Body of pancreas (tissue), 4 donors: ENCODE measurements at regions not wholly inside any gene's neighbourhood (a gene's known extent, or its start where the extent isn't known, plus 50 kb on each side); places are given as distances from the start of the nearest gene placed in this dataset.

ENCODE experiments used
- ATAC-seq: fragments of 150-250 bp; one replicate; pipeline ENCODE4 v1.9.1; 2016
- DNase-seq, 4 donors: peaks; one replicate each; pipeline ENCODE4 v3.0.0-alpha.2; 2019
- H3K27ac ChIP-seq, 4 donors: fragments of 200-600 bp; sonication (generic); 1 replicate in 3 of 4; 2 replicates in 1 of 4; pipeline versions ENCODE4 v1.5.1 to v1.6.1; 2016 to 2019; ENCODE audit warnings: mild to moderate bottlenecking in 1 of 4, mixed read lengths in 1 of 4, moderate library complexity in 1 of 4
- H3K27me3 ChIP-seq, 2 donors: fragments of 200-600 bp; sonication (generic); one replicate each; pipeline ENCODE4 v1.6.0; 2016; ENCODE audit warnings: mild to moderate bottlenecking in 1 of 2
- H3K36me3 ChIP-seq, 2 donors: fragments of 200-600 bp; sonication (generic); replicated peaks in 1 of 2; 2 replicates each; pipeline ENCODE4 v1.5.1; 2016; ENCODE audit warnings: low read depth in 2 of 2; ENCODE audit not compliant: insufficient read depth in 1 of 2
- H3K4me1 ChIP-seq: fragments of 200-600 bp; sonication (generic); one replicate; pipeline ENCODE4 v1.6.0; 2016
- H3K4me3 ChIP-seq, 2 donors: fragments of 200-600 bp; sonication (generic); 1 replicate in 1 of 2; 2 replicates in 1 of 2; pipeline ENCODE4 v1.5.1; 2016 to 2019
- H3K9me3 ChIP-seq, 3 donors: fragments of 200-600 bp; sonication (generic); 1 replicate in 2 of 3; 2 replicates in 1 of 3; pipeline ENCODE4 v1.5.1; 2016
- CTCF ChIP-seq, 7 experiments: fragments of 450-650 bp in 4 of 7; fragments of 200-600 bp in 3 of 7; sonication (generic) in 3 of 7; IDR thresholded peaks; one replicate each; pipeline ENCODE4 v1.5.1; 2016 to 2019; ENCODE audit warnings: antibody characterized with exemption in 7 of 7
- POLR2A ChIP-seq, 3 donors: fragments of 450-650 bp; IDR thresholded peaks; one replicate each; pipeline ENCODE4 v1.6.1; 2016; ENCODE audit warnings: antibody characterized with exemption in 3 of 3, mild to moderate bottlenecking in 2 of 3
- WGBS, 2 donors: methylation state at CpG; one replicate each; pipeline ENCODE4 v1.1.5; 2017; 5-methylcytosine and 5-hydroxymethylcytosine counted together
- intact Hi-C: fragments of 100-400 bp; cut with DNase I; formaldehyde crosslinking; loops from one replicate; pipeline ENCODE4 v1.15.1; 2023

- H3K27me3 ChIP-seq = no peaks in the 10 kb centered on the region
- intact Hi-C loops = no loop called here
These were observed 113.8 kb downstream of the CEBPB start for GRCh38 chr20:50304501-50304856.

GRCh38 chr20:50304923-50305635 is 114.4 kb downstream of the CEBPB start:
- Histone ChIP-seq H3K9me3 (no peaks in the 10 kb centered on the region), H3K27ac (peak overlapping the region in 3 of 4 donors; percentile 43 to 65 (median 49)), H3K4me3 (no peak overlapping the region), H3K4me1 (peaks cover 46% of the 10 kb centered on the region), H3K36me3 (no peaks in the 10 kb centered on the region), H3K27me3 (no peaks in the 10 kb centered on the region)
- TF ChIP-seq POLR2A (IDR thresholded peaks at IDR 0.05) = no peak
- TF ChIP-seq CTCF (IDR thresholded peaks at IDR 0.05) = no peak
- DNase-seq (peak; percentile 53 to 78 (median 70)), ATAC-seq (peak; percentile 45)
- WGBS, 2 donors = 71 to 72% methylated on average over 12 to 14 of the region's 14 CpGs
- intact Hi-C loops = no loop called here

More at GRCh38 chr20:50304501-50304856, 113.8 kb downstream of the CEBPB start:
- TF ChIP-seq POLR2A (IDR thresholded peaks at IDR 0.05) = no peak
- TF ChIP-seq CTCF (IDR thresholded peaks at IDR 0.05) = no peak
- peak; percentile 24 for ATAC-seq
- Histone ChIP-seq H3K4me1 (peaks cover 42% of the 10 kb centered on the region), H3K36me3 (no peaks in the 10 kb centered on the region), H3K27ac (peak overlapping the region; percentile 1 to 65 (median 44)), H3K4me3 (no peak overlapping the region), H3K9me3 (no peaks in the 10 kb centered on the region)
- 69 to 71% methylated on average over 9 to 10 of the region's 10 CpGs for WGBS, 2 donors
- peak in 2 of 4 donors; percentile 45 to 55 for DNase-seq

GRCh38 chr20:50305636-50306477 is 115.2 kb downstream of the CEBPB start:
- H3K4me3 ChIP-seq = no peak overlapping the region
- DNase-seq = peak in 3 of 4 donors; percentile 37 to 53 (median 48)
- TF ChIP-seq POLR2A (IDR thresholded peaks at IDR 0.05) (no peak), CTCF (IDR thresholded peaks at IDR 0.05) (no peak)
- intact Hi-C loops = no loop called here
- no peaks in the 10 kb centered on the region for H3K36me3 ChIP-seq
- H3K27me3 ChIP-seq = no peaks in the 10 kb centered on the region
- no peak for ATAC-seq
- peaks cover 46% of the 10 kb centered on the region for H3K4me1 ChIP-seq
- WGBS, 2 donors = 56 to 60% methylated on average over 18 to 19 of the region's 19 CpGs
- H3K9me3 ChIP-seq = no peaks in the 10 kb centered on the region
- H3K27ac ChIP-seq = peak overlapping the region; percentile 43 to 65 (median 52)

- no peak for DNase-seq
- peaks cover 50% of the 10 kb centered on the region for H3K4me1 ChIP-seq
These were observed 116.1 kb downstream of the CEBPB start for GRCh38 chr20:50306478-50307423.

More at GRCh38 chr20:50306478-50307423, 116.1 kb downstream of the CEBPB start:
- intact Hi-C loops = no loop called here
- 83 to 85% methylated on average over 11 to 12 of the region's 13 CpGs for WGBS, 2 donors
- no peaks in the 10 kb centered on the region for H3K36me3 ChIP-seq
- H3K9me3 ChIP-seq = no peaks in the 10 kb centered on the region
- H3K27ac ChIP-seq = peak overlapping the region; percentile 43 to 65 (median 52)
- no peak overlapping the region for H3K4me3 ChIP-seq
- H3K27me3 ChIP-seq = no peaks in the 10 kb centered on the region
- no peak for ATAC-seq
- TF ChIP-seq POLR2A (IDR thresholded peaks at IDR 0.05) = no peak
- TF ChIP-seq CTCF (IDR thresholded peaks at IDR 0.05) = no peak
